Breast epithelium (tissue), 4 donors: ENCODE measurements at regions not wholly inside any gene's neighbourhood (a gene's known extent, or its start where the extent isn't known, plus 50 kb on each side); places are given as distances from the start of the nearest gene placed in this dataset.

ENCODE experiments used
- DNase-seq, 2 donors: peaks; one replicate each; pipeline ENCODE4 v3.0.0-alpha.2; 2019; ENCODE audit warnings: low spot score in 2 of 2
- H3K27ac ChIP-seq, 2 donors: fragments of 200-600 bp; sonication (generic) in 1 of 2; one replicate each; pipeline ENCODE4 v1.5.1; 2016 to 2019; ENCODE audit warnings: mild to moderate bottlenecking in 1 of 2
- H3K27me3 ChIP-seq, 2 donors: fragments of 200-600 bp; sonication (generic) in 1 of 2; one replicate each; pipeline versions ENCODE4 v1.5.1 to v1.6.0; 2017 to 2019; ENCODE audit warnings: control low read depth in 1 of 2, mild to moderate bottlenecking in 1 of 2
- H3K36me3 ChIP-seq: fragments of 200-600 bp; one replicate; pipeline ENCODE4 v1.5.1; 2019
- H3K4me1 ChIP-seq, 2 donors: fragments of 200-600 bp; sonication (generic); one replicate each; pipeline ENCODE4 v1.5.1; 2016 to 2019; ENCODE audit warnings: control low read depth in 1 of 2
- H3K4me3 ChIP-seq, 3 donors: fragments of 200-600 bp; sonication (generic); 1 replicate in 2 of 3; 2 replicates in 1 of 3; pipeline ENCODE4 v1.5.1; 2016 to 2019; ENCODE audit warnings: mild to moderate bottlenecking in 3 of 3, moderate library complexity in 2 of 3
- H3K9me3 ChIP-seq, 2 donors: fragments of 200-600 bp; sonication (generic) in 1 of 2; one replicate each; pipeline ENCODE4 v1.5.1; 2016 to 2019; ENCODE audit warnings: control low read depth in 1 of 2
- CTCF ChIP-seq, 3 donors: fragments of 450-650 bp; IDR thresholded peaks; one replicate each; pipeline ENCODE4 v1.5.1; 2016 to 2017; ENCODE audit warnings: antibody characterized with exemption in 3 of 3, mild to moderate bottlenecking in 3 of 3, moderate library complexity in 3 of 3
- POLR2A ChIP-seq: fragments of 450-650 bp; IDR thresholded peaks from one replicate; pipeline ENCODE4 v1.6.1; 2016; ENCODE audit warnings: antibody characterized with exemption, mild to moderate bottlenecking, moderate library complexity
- POLR2AphosphoS5 ChIP-seq, 3 donors: sonication (generic); formaldehyde crosslinking; IDR thresholded peaks; one replicate each; pipeline ENCODE4 v1.6.1; 2017; ENCODE audit warnings: antibody characterized with exemption in 3 of 3
- intact Hi-C: fragments of 100-400 bp; cut with DNase I; formaldehyde crosslinking; loops from one replicate; pipeline ENCODE4 v1.15.1; 2023; ENCODE audit warnings: low total_unique reads

- Histone ChIP-seq H3K4me1 (no peaks in the 10 kb centered on the region), H3K4me3 (no peak overlapping the region)
- intact Hi-C loops: no loop called here
Measured at GRCh38 chr4:18366136-18366535, 344.6 kb upstream of the LCORL start.

DNA sequence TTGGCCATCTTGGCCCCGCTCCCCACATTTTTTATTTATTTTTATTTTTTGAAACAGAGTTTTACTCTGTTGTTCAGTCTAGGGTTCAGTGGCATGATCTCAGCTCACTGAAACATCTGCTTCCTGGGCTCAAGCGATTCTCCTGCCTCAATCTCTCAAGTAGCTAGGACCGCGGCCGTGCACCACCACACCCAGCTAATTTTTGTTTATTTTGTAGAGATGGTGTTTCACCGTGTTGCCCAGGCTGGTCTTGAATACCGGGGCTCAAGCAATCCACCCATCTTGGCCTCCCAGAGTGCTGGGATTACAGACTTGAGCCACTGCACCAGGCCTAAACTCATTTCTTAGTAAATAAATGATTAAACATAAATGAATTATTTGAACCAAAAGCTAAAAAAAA lies 322.0 kb upstream of the LCORL start:
- peaks cover 0 to 4% of the 10 kb centered on the region in 2 donors for H3K9me3 ChIP-seq
- no peak overlapping the region for H3K4me3 ChIP-seq
- no peak overlapping the region for H3K27ac ChIP-seq
- H3K4me1 ChIP-seq: no peaks in the 10 kb centered on the region
- DNase-seq: no peak
- TF ChIP-seq CTCF (IDR thresholded peaks at IDR 0.05) (no peak), POLR2A (no peak), POLR2AphosphoS5 (IDR thresholded peaks at IDR 0.05) (no peak)
- H3K27me3 ChIP-seq: no peaks in the 10 kb centered on the region
- H3K36me3 ChIP-seq: no peaks in the 10 kb centered on the region
- intact Hi-C loops: no loop called here

More at GRCh38 chr4:18366136-18366535, 344.6 kb upstream of the LCORL start:
- DNase-seq: no peak
- TF ChIP-seq CTCF (IDR thresholded peaks at IDR 0.05) (no peak), POLR2AphosphoS5 (IDR thresholded peaks at IDR 0.05) (no peak), POLR2A (no peak)
- Histone ChIP-seq H3K27me3 (no peaks in the 10 kb centered on the region), H3K9me3 (no peaks in the 10 kb centered on the region), H3K36me3 (no peaks in the 10 kb centered on the region), H3K27ac (no peak overlapping the region)

- intact Hi-C loops: no loop called here
- Histone ChIP-seq H3K36me3 (no peaks in the 10 kb centered on the region), H3K4me3 (no peak overlapping the region), H3K27ac (no peak overlapping the region), H3K9me3 (peaks cover 0 to 4% of the 10 kb centered on the region in 2 donors), H3K27me3 (no peaks in the 10 kb centered on the region), H3K4me1 (no peaks in the 10 kb centered on the region)
- no peak for DNase-seq
- no peak for TF ChIP-seq POLR2AphosphoS5 (IDR thresholded peaks at IDR 0.05)
- no peak for TF ChIP-seq CTCF (IDR thresholded peaks at IDR 0.05)
- no peak for TF ChIP-seq POLR2A
Measured at GRCh38 chr4:18342847-18343246, 321.3 kb upstream of the LCORL start.

GRCh38 chr4:18321956-18322530 lies 300.5 kb upstream of the LCORL start:
- intact Hi-C loops: no loop called here
- no peaks in the 10 kb centered on the region for H3K9me3 ChIP-seq
- H3K4me1 ChIP-seq: no peaks in the 10 kb centered on the region
- no peak overlapping the region for H3K4me3 ChIP-seq
- no peaks in the 10 kb centered on the region for H3K36me3 ChIP-seq
- H3K27ac ChIP-seq: no peak overlapping the region
- no peak for TF ChIP-seq CTCF (IDR thresholded peaks at IDR 0.05)
- no peak for TF ChIP-seq POLR2AphosphoS5 (IDR thresholded peaks at IDR 0.05)
- TF ChIP-seq POLR2A: no peak
- no peaks in the 10 kb centered on the region for H3K27me3 ChIP-seq
- no peak for DNase-seq

DNA sequence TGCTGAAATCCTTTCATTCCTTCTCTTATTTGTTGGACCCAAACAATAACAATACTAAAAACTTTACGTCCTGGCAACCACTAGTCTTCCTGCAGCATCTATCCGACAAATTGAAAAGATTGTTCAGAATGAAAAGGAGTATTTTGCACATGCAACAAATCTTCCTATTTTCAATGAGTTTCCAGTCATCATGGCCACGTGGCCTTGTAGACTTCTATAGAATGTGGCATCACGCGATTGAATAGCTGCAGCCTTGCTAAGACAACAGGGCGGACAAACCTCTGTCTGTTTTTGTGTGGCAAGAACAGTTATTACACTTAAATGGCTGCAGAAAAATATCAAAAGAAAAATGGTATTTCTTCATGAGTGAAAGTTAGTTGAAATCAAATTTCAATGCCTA lies 297.9 kb upstream of the LCORL start:
- peak overlapping the region in 1 of 3 donors; percentile 7 for H3K4me3 ChIP-seq
- TF ChIP-seq POLR2AphosphoS5 (IDR thresholded peaks at IDR 0.05): no peak
- TF ChIP-seq CTCF (IDR thresholded peaks at IDR 0.05): no peak
- no peak for TF ChIP-seq POLR2A
- H3K27ac ChIP-seq: peak overlapping the region in 1 of 2 donors; percentile 43

More for the DNA sequence above, 297.9 kb upstream of the LCORL start:
- Histone ChIP-seq H3K27me3 (no peaks in the 10 kb centered on the region), H3K36me3 (no peaks in the 10 kb centered on the region), H3K4me1 (no peaks in the 10 kb centered on the region), H3K9me3 (no peaks in the 10 kb centered on the region)
- no peak for DNase-seq
- intact Hi-C loops: no loop called here
